Pancreas (tissue), 10 donors: ENCODE measurements at regions not wholly inside any gene's neighbourhood (a gene's known extent, or its start where the extent isn't known, plus 50 kb on each side); places are given as distances from the start of the nearest gene placed in this dataset.

Experiments
- ATAC-seq, 4 donors: fragments of 200-7000 bp; cut with Tn5 transposase; one replicate each; pipeline versions ENCODE4 v1.8.0 to v1.9.1; 2020; ENCODE audit warnings: mild to moderate bottlenecking in 4 of 4, moderate library complexity in 4 of 4
- DNase-seq, 6 donors: peaks; one replicate each; pipeline ENCODE4 v3.0.0-alpha.2; 2020
- FAIRE-seq: peaks from 2 replicates; lab custom pipeline; 2012; peaks lifted over from hg19 to GRCh38; lab: Jason Lieb, UNC
- H3K27ac ChIP-seq, 4 donors: fragments of 200-600 bp; sonication (generic); 1 replicate in 3 of 4; 2 replicates in 1 of 4; pipeline versions ENCODE4 v1.5.0 to v1.8.0; 2020
- H3K27me3 ChIP-seq, 4 donors: fragments of 200-600 bp; one replicate each; pipeline ENCODE4 v1.8.0; 2021
- H3K36me3 ChIP-seq, 3 donors: fragments of 200-600 bp; sonication (generic) in 1 of 3; one replicate each; pipeline versions ENCODE4 v1.5.0 to v1.8.0; 2020 to 2021
- H3K4me1 ChIP-seq, 3 donors: fragments of 200-600 bp; one replicate each; pipeline ENCODE4 v1.8.0; 2021
- H3K4me3 ChIP-seq, 4 donors: fragments of 200-600 bp; sonication (generic) in 2 of 4; one replicate each; pipeline versions ENCODE4 v1.5.0 to v1.8.0; 2020 to 2021
- H3K9me3 ChIP-seq, 4 donors: fragments of 200-600 bp; one replicate each; pipeline ENCODE4 v1.8.0; 2021
- WGBS, 2 donors: extraction: QIAGEN DNeasy Blood & Tissue Kit; methylation state at CpG; one replicate each; pipeline ENCODE4 v1.1.7; 2013; 5-methylcytosine and 5-hydroxymethylcytosine counted together
- intact Hi-C, 3 donors: fragments of 100-400 bp; cut with DNase I; formaldehyde crosslinking; loops; one replicate each; pipeline versions ENCODE4 v1.11.1 to v1.14.2; 2022
- TF ChIP-seq, protein P1 (sequence below), 4 donors: fragments of 200-600 bp; sonication (generic) in 3 of 4; IDR thresholded peaks; one replicate each; pipeline versions ENCODE4 v1.5.0 to v1.8.0; 2021; ENCODE audit warnings: antibody characterized with exemption in 4 of 4
- donor health status: healthy with polysubstance abuse.
- donor health status: DM: no; HTN: no; CAD: no; lungs with moderate emphysema.
- donor health status: DM: no; HTN: no; CAD: no.
- donor health status: control.
- donor health status: control.
- donor health status: Bipolar disorder and iron deficiency.
- donor health status: DM: yes; HTN: yes; CAD: no.
- donor health status: DM: no; HTN: no; CAD: no.
- donor health status: DM: no; HTN: no; CAD: no.
- donor health status: DM: yes; HTN: yes; CAD: no.

- DNase-seq (no peak), FAIRE-seq (no peak), ATAC-seq (no peak)
- 54 to 62% methylated on average over 4 of the region's 4 CpGs for WGBS, 2 donors
- TF ChIP-seq, protein P1, sequence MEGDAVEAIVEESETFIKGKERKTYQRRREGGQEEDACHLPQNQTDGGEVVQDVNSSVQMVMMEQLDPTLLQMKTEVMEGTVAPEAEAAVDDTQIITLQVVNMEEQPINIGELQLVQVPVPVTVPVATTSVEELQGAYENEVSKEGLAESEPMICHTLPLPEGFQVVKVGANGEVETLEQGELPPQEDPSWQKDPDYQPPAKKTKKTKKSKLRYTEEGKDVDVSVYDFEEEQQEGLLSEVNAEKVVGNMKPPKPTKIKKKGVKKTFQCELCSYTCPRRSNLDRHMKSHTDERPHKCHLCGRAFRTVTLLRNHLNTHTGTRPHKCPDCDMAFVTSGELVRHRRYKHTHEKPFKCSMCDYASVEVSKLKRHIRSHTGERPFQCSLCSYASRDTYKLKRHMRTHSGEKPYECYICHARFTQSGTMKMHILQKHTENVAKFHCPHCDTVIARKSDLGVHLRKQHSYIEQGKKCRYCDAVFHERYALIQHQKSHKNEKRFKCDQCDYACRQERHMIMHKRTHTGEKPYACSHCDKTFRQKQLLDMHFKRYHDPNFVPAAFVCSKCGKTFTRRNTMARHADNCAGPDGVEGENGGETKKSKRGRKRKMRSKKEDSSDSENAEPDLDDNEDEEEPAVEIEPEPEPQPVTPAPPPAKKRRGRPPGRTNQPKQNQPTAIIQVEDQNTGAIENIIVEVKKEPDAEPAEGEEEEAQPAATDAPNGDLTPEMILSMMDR (IDR thresholded peaks at IDR 0.05): no peak
- no peaks in the 10 kb centered on the region for H3K4me1 ChIP-seq
- no peaks in the 10 kb centered on the region for H3K9me3 ChIP-seq
- H3K27ac ChIP-seq: no peak overlapping the region
- H3K27me3 ChIP-seq: no peaks in the 10 kb centered on the region
- H3K4me3 ChIP-seq: no peak overlapping the region
- intact Hi-C loops: no loop called here
- no peaks in the 10 kb centered on the region for H3K36me3 ChIP-seq
Observed at GRCh38 chr3:158994386-158994785, 192.5 kb downstream of the MFSD1 start.

DNA sequence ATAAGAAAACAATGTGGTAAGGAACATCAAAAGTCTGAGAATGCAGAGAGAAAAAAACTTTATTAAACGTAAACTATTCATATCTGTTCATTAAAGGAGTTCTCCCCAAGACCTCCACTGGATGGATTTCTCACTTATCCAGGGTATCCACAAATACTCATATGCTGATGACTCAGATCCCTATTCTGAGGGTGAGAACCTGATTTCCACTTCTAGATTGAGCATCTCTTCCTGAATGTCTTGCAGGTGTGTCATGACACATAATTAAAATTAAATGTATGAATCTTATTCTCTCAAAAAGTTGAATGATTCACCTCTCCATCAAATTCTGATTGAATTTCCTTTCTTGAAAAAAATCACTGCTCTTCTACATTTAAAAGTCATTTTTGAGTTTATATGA lies 199.9 kb downstream of the MFSD1 start:
- H3K4me3 ChIP-seq: no peak overlapping the region
- no peaks in the 10 kb centered on the region for H3K9me3 ChIP-seq
- ATAC-seq (no peak), FAIRE-seq (no peak), DNase-seq (no peak)
- no peaks in the 10 kb centered on the region for H3K36me3 ChIP-seq
- H3K27ac ChIP-seq: no peak overlapping the region
- intact Hi-C loops: no loop called here
- no peaks in the 10 kb centered on the region for H3K4me1 ChIP-seq
- no peaks in the 10 kb centered on the region for H3K27me3 ChIP-seq
- 56 to 76% methylated on average over 1 of the region's 1 CpG for WGBS, 2 donors
- TF ChIP-seq, protein P1 (IDR thresholded peaks at IDR 0.05): no peak

DNA sequence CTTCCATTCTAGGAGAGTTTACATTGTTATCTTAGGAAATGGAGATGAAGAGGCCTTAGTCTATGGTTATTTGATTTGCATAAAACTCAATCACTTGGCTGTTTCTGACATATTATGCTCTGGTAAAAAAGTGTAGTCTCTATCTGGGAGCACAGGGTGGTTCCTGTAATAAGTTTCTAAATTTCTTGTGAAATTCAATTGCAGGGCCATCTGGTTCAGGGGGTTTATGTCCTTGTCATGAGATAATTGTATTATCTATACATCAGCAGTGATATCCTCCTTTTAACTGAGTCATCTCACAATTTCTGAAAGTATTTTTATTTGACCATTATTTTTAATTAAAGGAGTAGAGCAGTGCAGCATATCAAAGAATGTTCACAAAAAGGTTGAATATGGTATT lies 203.3 kb downstream of the MFSD1 start:
- TF ChIP-seq, protein P1 (IDR thresholded peaks at IDR 0.05): no peak
- intact Hi-C loops: no loop called here
- ATAC-seq: no peak

DNA sequence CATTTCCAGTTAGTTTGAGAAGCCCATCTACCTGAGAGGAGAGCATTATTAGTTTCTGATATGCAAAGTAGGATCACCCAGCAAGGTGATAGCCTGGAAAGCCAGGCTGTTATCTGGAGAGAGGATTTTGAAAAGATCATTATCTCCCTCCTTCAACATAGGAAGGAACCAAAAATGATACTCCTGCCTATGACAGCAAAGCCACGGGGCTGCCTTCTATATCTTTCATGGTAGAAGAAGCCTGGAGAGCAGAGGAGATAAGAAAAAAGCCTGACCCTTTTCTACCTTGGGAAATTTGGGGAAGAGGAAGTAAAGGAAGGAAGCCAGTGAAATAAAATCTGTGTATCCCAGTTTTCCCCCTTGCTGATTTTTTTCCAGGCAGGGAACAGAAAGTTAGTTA lies 205.5 kb downstream of the MFSD1 start:
- DNase-seq: no peak
- no peak overlapping the region for H3K4me3 ChIP-seq
- no peak overlapping the region for H3K27ac ChIP-seq
- intact Hi-C loops: no loop called here
- WGBS, 2 donors: 46 to 68% methylated on average over 1 of the region's 1 CpG
- FAIRE-seq: no peak
- no peak for ATAC-seq
- TF ChIP-seq, protein P1 (IDR thresholded peaks at IDR 0.05): no peak
- H3K9me3 ChIP-seq: no peaks in the 10 kb centered on the region
- no peaks in the 10 kb centered on the region for H3K27me3 ChIP-seq
- no peaks in the 10 kb centered on the region for H3K4me1 ChIP-seq
- H3K36me3 ChIP-seq: no peaks in the 10 kb centered on the region

More for the DNA sequence above, 203.3 kb downstream of the MFSD1 start:
- Histone ChIP-seq H3K27me3 (no peaks in the 10 kb centered on the region), H3K27ac (no peak overlapping the region), H3K4me1 (no peaks in the 10 kb centered on the region), H3K4me3 (no peak overlapping the region), H3K9me3 (no peaks in the 10 kb centered on the region), H3K36me3 (no peaks in the 10 kb centered on the region)
- FAIRE-seq (no peak), DNase-seq (no peak)

DNA sequence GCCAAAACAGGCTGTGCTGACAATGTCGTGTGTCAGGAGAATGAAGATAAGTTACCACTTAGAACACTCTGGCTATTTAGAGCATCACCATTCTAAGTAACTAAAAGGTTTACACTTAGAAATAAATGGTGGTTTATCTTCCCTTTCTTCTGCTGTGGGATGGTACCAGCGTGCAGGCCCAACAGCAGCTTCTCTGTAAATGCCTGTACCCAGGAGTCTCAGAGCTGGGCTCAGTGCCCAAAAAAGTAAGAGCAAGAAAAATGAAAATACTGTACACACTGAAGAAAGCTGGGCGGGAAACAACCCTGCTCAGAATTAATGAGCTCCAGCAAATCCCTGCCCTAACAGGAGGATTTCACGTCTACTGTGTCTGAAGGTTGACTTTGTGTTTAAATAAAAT lies 206.5 kb downstream of the MFSD1 start:
- Histone ChIP-seq H3K27ac (no peak overlapping the region), H3K4me3 (no peak overlapping the region), H3K27me3 (no peaks in the 10 kb centered on the region), H3K4me1 (no peaks in the 10 kb centered on the region), H3K9me3 (no peaks in the 10 kb centered on the region), H3K36me3 (no peaks in the 10 kb centered on the region)
- ATAC-seq (no peak), FAIRE-seq (no peak), DNase-seq (no peak)
- 34 to 37% methylated on average over 4 of the region's 4 CpGs for WGBS, 2 donors
- TF ChIP-seq, protein P1 (IDR thresholded peaks at IDR 0.05): no peak
- intact Hi-C loops: no loop called here
